ENCODE measurements at regions not wholly inside any gene's neighbourhood (a gene's known extent, or its start where the extent isn't known, plus 50 kb on each side); places are given as distances from the start of the nearest gene placed in this dataset.

DNA sequence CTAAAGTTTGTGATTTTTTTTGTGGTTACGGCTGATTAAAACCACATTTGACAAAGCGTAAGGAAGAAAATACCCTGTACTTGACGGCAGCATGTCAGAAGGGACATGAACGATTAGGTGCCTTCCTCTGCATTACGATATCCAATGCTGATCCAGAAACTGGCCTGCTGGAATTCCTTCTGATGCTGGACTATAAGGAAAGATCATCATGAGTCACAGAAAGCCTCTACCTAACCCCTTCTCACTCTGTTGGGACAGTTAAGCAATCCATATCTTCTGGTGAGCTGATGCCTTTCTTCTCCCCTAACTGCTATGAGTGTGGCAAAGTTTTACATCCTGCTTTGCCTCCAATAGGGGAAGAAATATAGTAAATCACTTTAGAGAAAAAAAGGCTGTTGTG lies 78.4 kb upstream of the PAPPA start:
- Histone ChIP-seq H3K27me3 (ENCODE audit: control insufficient read depth, insufficient read depth, low read length) (no peaks in the 10 kb centered on the region), H3K27ac (ENCODE audit: low read depth, low read length) (no peak overlapping the region), H3K9ac (ENCODE audit: low read length) (no peak overlapping the region), H3K4me3 (ENCODE audit: low read depth, low read length) (no peak overlapping the region), H3K36me3 (ENCODE audit: control insufficient read depth, insufficient read depth, low read length) (no peaks in the 10 kb centered on the region), H3K4me1 (ENCODE audit: control insufficient read depth, insufficient read depth, low read length) (no peaks in the 10 kb centered on the region), H3K9me3 (ENCODE audit: control insufficient read depth, insufficient read depth, low read depth, low read length) (no peaks in the 10 kb centered on the region)

DNA sequence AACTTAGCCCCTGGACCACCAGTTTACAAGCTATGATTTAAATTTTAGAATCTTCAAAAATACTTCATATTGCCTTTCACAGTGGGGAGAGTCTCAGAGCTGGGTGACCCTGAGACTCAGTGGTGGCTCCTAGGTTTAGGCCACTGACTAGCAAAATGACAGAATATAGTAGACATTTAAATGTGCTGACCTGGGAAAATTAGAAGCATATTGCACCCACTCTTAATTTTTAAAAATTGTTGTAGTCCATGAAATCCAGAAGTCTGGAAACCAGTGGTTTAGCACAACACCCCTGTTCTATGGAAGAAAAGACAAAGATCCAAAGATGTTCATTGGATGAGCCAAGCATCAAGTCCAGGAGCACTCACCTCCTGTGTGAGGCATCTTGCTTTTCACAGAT lies 75.0 kb upstream of the PAPPA start:
- Histone ChIP-seq H3K4me3 (ENCODE audit: low read depth, low read length) (no peak overlapping the region), H3K9me3 (ENCODE audit: control insufficient read depth, insufficient read depth, low read depth, low read length) (no peaks in the 10 kb centered on the region), H3K27me3 (ENCODE audit: control insufficient read depth, insufficient read depth, low read length) (no peaks in the 10 kb centered on the region), H3K27ac (ENCODE audit: low read depth, low read length) (no peak overlapping the region), H3K4me1 (ENCODE audit: control insufficient read depth, insufficient read depth, low read length) (no peaks in the 10 kb centered on the region), H3K9ac (ENCODE audit: low read length) (no peak overlapping the region), H3K36me3 (ENCODE audit: control insufficient read depth, insufficient read depth, low read length) (no peaks in the 10 kb centered on the region)

DNA sequence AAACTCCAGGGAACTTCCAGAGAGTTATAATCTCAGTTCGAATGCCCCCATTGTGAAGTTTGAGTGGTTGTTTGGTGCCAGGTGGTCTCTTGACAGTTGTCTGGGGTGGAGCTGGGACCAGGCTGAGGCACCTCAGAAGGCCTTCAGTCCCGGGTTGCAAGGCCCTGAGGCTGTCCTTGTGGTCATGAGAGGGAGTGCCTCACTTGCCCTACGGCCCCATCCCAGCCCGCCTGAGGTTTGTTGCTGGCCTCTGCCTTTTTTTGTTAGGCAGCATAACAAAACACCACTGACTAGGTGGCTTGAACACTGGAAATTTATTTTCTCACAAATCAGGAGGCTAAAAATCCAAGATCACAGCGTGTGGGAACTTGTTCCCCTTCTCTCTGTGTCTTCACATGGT lies 73.0 kb upstream of the PAPPA start:
- no peak overlapping the region for H3K9ac ChIP-seq (ENCODE audit: low read length)
- no peaks in the 10 kb centered on the region for H3K4me1 ChIP-seq (ENCODE audit: control insufficient read depth, insufficient read depth, low read length)
- no peak overlapping the region for H3K27ac ChIP-seq (ENCODE audit: low read depth, low read length)
- H3K27me3 ChIP-seq (ENCODE audit: control insufficient read depth, insufficient read depth, low read length), result no peaks in the 10 kb centered on the region
- H3K9me3 ChIP-seq (ENCODE audit: control insufficient read depth, insufficient read depth, low read depth, low read length), result no peaks in the 10 kb centered on the region
- H3K36me3 ChIP-seq (ENCODE audit: control insufficient read depth, insufficient read depth, low read length), result no peaks in the 10 kb centered on the region
- H3K4me3 ChIP-seq (ENCODE audit: low read depth, low read length), result no peak overlapping the region

DNA sequence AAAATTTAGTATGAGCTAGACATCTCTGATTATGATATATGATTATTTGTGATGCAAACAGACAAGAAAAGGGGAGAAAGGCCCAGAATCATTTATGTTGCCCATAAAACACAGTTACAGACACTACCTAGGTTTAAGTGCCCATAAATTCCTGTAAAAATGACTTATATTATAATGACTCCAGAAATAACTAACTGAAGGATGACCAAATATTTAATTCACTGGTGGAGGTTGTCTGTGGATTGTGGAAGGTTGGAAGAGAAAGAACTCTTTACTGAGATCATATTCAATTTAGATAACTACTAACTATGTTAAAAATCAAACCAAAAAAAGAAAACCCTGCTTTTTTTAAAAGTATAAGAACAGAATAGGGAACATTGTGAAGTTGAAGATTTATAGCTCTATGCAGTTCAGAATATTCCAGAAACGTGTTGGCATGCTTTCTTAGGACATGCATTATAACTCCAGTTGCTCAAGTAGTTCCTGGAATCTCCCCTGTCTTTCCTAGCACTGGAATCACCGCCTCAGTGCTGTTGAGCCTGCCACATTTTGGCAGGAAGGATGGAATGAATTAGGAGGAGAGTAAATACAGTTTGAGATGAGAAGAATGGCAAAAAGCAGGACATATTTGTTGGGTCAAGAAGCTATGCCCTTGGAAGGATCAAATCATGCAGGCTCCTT lies 72.0 kb upstream of the PAPPA start:
- H3K4me1 ChIP-seq (ENCODE audit: control insufficient read depth, insufficient read depth, low read length), result no peaks in the 10 kb centered on the region
- H3K9me3 ChIP-seq (ENCODE audit: control insufficient read depth, insufficient read depth, low read depth, low read length), result no peaks in the 10 kb centered on the region
- H3K36me3 ChIP-seq (ENCODE audit: control insufficient read depth, insufficient read depth, low read length), result no peaks in the 10 kb centered on the region
- H3K27ac ChIP-seq (ENCODE audit: low read depth, low read length), result no peak overlapping the region
- no peak overlapping the region for H3K9ac ChIP-seq (ENCODE audit: low read length)
- H3K27me3 ChIP-seq (ENCODE audit: control insufficient read depth, insufficient read depth, low read length), result no peaks in the 10 kb centered on the region
- no peak overlapping the region for H3K4me3 ChIP-seq (ENCODE audit: low read depth, low read length)

DNA sequence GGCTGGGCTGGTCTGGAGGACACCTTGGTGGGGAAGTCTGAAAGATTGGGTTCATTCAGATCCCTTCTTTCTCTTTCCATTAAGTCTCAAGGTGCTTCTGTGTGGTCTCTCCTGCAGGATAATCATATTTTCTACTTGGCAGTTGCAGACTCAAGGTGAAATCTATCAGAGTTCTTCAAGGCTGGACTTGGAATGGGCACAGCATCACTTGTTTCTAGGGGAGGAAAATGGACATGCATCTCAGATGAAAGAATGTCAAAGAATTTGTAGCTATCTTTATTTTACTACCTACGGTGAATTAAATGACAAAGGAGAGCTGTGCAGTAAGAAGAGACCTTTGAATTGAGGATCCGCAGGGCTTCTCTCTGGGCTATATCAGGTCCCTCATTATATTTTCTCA lies 69.8 kb upstream of the PAPPA start:
- no peaks in the 10 kb centered on the region for H3K9me3 ChIP-seq (ENCODE audit: control insufficient read depth, insufficient read depth, low read depth, low read length)

DNA sequence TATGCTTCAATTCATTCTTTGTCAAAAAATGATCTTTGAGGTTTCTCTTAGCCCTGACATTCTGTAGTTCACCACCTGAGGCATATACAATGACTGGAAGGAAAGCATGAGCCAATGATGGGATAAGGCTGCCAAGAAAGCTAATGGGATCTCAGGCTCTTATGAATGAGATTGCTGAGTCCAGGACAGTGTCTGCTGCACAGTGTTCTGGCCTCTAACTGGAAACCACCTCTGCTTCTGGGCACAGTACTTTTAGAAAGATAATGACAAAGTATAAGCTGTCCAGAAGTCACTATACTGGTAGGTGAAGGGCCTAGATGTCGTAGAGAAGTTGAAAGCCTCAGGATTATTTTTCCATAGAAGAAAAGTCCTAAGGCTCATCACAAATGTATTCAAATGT lies 69.1 kb upstream of the PAPPA start:
- H3K4me3 ChIP-seq (ENCODE audit: low read depth, low read length), result no peak overlapping the region
- H3K9ac ChIP-seq (ENCODE audit: low read length), result no peak overlapping the region
- H3K9me3 ChIP-seq (ENCODE audit: control insufficient read depth, insufficient read depth, low read depth, low read length), result no peaks in the 10 kb centered on the region
- no peak overlapping the region for H3K27ac ChIP-seq (ENCODE audit: low read depth, low read length)
- H3K4me1 ChIP-seq (ENCODE audit: control insufficient read depth, insufficient read depth, low read length), result no peaks in the 10 kb centered on the region
- H3K27me3 ChIP-seq (ENCODE audit: control insufficient read depth, insufficient read depth, low read length), result no peaks in the 10 kb centered on the region
- no peaks in the 10 kb centered on the region for H3K36me3 ChIP-seq (ENCODE audit: control insufficient read depth, insufficient read depth, low read length)

More for the DNA sequence above, 69.8 kb upstream of the PAPPA start:
- Histone ChIP-seq H3K27me3 (ENCODE audit: control insufficient read depth, insufficient read depth, low read length) (no peaks in the 10 kb centered on the region), H3K4me1 (ENCODE audit: control insufficient read depth, insufficient read depth, low read length) (no peaks in the 10 kb centered on the region), H3K4me3 (ENCODE audit: low read depth, low read length) (no peak overlapping the region), H3K36me3 (ENCODE audit: control insufficient read depth, insufficient read depth, low read length) (no peaks in the 10 kb centered on the region), H3K9ac (ENCODE audit: low read length) (no peak overlapping the region), H3K27ac (ENCODE audit: low read depth, low read length) (no peak overlapping the region)

DNA sequence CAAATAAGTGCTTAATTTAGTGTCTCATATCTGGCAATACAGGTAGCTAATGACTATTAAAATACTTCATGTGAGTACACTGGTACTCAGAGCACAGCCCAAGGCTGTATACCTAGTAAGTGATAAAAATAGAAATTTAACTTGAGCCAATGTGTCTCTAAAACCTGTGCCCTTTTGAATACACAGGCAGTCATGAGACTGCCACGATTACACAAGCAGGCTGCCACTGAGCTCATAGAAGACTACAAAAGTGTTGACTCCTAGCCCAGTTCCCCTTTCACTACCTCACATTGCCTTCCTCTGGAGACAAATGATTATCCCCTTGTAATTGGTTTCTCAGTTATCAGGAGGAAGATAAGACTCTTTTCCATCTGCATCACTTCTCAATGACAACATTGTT lies 66.3 kb upstream of the PAPPA start:
- Histone ChIP-seq H3K4me1 (ENCODE audit: control insufficient read depth, insufficient read depth, low read length) (no peaks in the 10 kb centered on the region), H3K27me3 (ENCODE audit: control insufficient read depth, insufficient read depth, low read length) (no peaks in the 10 kb centered on the region), H3K9me3 (ENCODE audit: control insufficient read depth, insufficient read depth, low read depth, low read length) (peaks cover 11% of the 10 kb centered on the region; the same call in 1 of the 2 replicates), H3K27ac (ENCODE audit: low read depth, low read length) (no peak overlapping the region), H3K9ac (ENCODE audit: low read length) (no peak overlapping the region), H3K4me3 (ENCODE audit: low read depth, low read length) (no peak overlapping the region), H3K36me3 (ENCODE audit: control insufficient read depth, insufficient read depth, low read length) (no peaks in the 10 kb centered on the region)

DNA sequence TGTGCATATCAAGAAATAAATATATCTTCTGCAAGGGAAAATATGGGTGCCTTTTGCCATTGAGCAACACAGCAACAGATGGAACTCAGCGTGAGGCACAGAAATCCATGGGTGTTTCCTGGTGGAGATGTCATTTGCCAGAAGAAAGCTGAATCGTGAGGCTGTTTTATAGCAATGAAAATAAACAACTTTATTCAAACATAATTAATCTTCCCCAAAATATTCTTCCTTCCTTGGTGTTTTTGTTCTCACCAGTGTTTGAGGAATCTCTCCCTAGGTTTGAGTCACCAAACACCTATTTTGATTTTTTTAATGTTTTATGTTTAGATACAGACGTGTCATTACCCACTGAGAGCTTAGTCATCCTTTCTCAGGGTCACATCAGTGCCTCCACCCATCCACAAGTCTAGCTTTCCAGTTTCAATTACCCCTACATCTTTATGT lies 65.8 kb upstream of the PAPPA start:
- Histone ChIP-seq H3K4me3 (ENCODE audit: low read depth, low read length) (no peak overlapping the region), H3K4me1 (ENCODE audit: control insufficient read depth, insufficient read depth, low read length) (no peaks in the 10 kb centered on the region), H3K9ac (ENCODE audit: low read length) (no peak overlapping the region), H3K27me3 (ENCODE audit: control insufficient read depth, insufficient read depth, low read length) (no peaks in the 10 kb centered on the region), H3K9me3 (ENCODE audit: control insufficient read depth, insufficient read depth, low read depth, low read length) (peaks cover 11% of the 10 kb centered on the region; the same call in 1 of the 2 replicates), H3K36me3 (ENCODE audit: control insufficient read depth, insufficient read depth, low read length) (no peaks in the 10 kb centered on the region), H3K27ac (ENCODE audit: low read depth, low read length) (no peak overlapping the region)

DNA sequence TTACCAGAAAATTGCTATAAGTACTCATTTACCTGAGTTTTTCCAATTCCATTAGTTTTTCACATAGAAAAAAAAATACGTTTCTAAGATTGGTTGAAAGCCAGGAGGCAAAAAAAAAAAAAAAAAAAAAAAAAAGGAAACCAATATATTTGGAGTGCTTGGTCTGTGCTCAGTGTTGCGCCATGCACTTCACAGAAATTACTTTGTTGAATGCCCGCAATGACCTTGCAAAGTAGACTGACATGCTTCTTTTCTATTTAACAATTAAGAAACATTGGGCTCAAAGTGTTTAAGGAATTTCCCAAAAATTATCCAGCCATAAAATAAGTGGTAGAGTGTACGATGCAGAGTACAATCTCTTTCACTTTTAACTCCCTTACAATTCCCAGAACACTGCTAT lies 65.2 kb upstream of the PAPPA start:
- H3K4me3 ChIP-seq (ENCODE audit: low read depth, low read length), result no peak overlapping the region
- no peaks in the 10 kb centered on the region for H3K36me3 ChIP-seq (ENCODE audit: control insufficient read depth, insufficient read depth, low read length)

DNA sequence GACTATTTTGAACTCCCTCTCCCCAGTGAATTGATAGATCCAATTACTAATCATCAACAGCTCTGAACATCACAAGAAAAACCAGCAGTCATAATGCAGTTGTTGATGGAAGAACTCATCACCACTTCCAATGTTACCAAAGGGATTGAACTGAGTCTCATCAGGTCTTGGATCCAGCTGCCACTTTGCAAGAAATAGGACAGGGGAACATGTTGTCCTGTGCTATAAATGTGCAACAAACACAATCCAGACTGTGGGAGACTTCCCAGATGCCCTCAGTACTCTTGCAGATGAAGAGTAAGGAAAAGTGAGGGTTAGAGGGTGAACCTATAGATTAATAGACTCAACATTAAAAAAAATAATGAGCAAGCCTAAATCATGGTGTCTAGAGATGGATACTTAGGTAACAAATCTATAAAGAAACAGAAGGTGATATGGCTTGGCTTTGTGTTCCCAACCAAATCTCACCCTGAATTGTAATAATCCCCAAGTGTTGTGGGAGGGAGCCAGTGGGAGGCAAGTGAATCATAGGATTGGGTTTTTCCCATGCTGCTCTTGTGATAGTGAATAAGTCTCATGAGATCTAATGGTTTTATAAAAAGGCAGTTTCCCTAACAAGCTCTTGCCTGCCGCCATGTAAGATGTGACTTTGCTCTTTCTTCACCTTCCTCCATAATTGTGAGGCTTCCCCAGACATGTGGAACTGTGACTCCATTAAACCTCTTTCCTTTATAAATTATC lies 63.4 kb upstream of the PAPPA start:
- Histone ChIP-seq H3K9ac (ENCODE audit: low read length) (no peak overlapping the region), H3K27ac (ENCODE audit: low read depth, low read length) (no peak overlapping the region), H3K4me3 (ENCODE audit: low read depth, low read length) (no peak overlapping the region), H3K4me1 (ENCODE audit: control insufficient read depth, insufficient read depth, low read length) (no peaks in the 10 kb centered on the region), H3K36me3 (ENCODE audit: control insufficient read depth, insufficient read depth, low read length) (no peaks in the 10 kb centered on the region), H3K9me3 (ENCODE audit: control insufficient read depth, insufficient read depth, low read depth, low read length) (peaks cover 11% of the 10 kb centered on the region; the same call in 1 of the 2 replicates), H3K27me3 (ENCODE audit: control insufficient read depth, insufficient read depth, low read length) (no peaks in the 10 kb centered on the region)

More for the DNA sequence above, 65.2 kb upstream of the PAPPA start:
- Histone ChIP-seq H3K9me3 (ENCODE audit: control insufficient read depth, insufficient read depth, low read depth, low read length) (peaks cover 11% of the 10 kb centered on the region; the same call in 1 of the 2 replicates), H3K27ac (ENCODE audit: low read depth, low read length) (no peak overlapping the region), H3K4me1 (ENCODE audit: control insufficient read depth, insufficient read depth, low read length) (no peaks in the 10 kb centered on the region), H3K9ac (ENCODE audit: low read length) (no peak overlapping the region), H3K27me3 (ENCODE audit: control insufficient read depth, insufficient read depth, low read length) (no peaks in the 10 kb centered on the region)

DNA sequence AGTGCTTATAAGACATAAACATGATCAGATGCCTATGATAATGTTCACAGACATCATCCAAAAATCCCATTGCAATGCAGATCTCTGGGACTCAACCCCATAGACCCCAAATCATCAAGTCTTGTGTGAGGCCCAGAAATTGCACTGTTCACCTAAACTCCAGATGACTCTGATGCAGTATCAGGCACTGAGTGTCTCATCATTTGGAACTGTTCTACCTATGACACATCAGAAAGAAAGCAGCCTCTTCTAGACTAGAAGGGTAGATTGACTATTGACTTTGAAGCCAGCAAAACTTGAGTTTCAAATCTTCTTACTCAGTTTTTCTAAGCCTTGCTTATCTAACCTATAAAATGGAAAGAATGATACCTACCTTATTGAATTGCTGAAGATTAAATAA lies 58.7 kb upstream of the PAPPA start:
- Histone ChIP-seq H3K4me1 (ENCODE audit: control insufficient read depth, insufficient read depth, low read length) (peaks cover 8% of the 10 kb centered on the region), H3K4me3 (ENCODE audit: low read depth, low read length) (no peak overlapping the region), H3K9ac (ENCODE audit: low read length) (no peak overlapping the region), H3K36me3 (ENCODE audit: control insufficient read depth, insufficient read depth, low read length) (no peaks in the 10 kb centered on the region), H3K27ac (ENCODE audit: low read depth, low read length) (no peak overlapping the region), H3K9me3 (ENCODE audit: control insufficient read depth, insufficient read depth, low read depth, low read length) (peaks cover 11% of the 10 kb centered on the region; the same call in 1 of the 2 replicates), H3K27me3 (ENCODE audit: control insufficient read depth, insufficient read depth, low read length) (no peaks in the 10 kb centered on the region)

Data from HUES6 (cell line).